Prostate gland (tissue), 2 donors: ENCODE measurements at regions not wholly inside any gene's neighbourhood (a gene's known extent, or its start where the extent isn't known, plus 50 kb on each side); places are given as distances from the start of the nearest gene placed in this dataset.

ENCODE experiments used
- DNase-seq: peaks from one replicate; pipeline ENCODE4 v3.0.0-alpha.2; 2019; ENCODE audit warnings: low spot score
- H3K27ac ChIP-seq, 2 donors: fragments of 200-600 bp; sonication (generic); 2 replicates each; pipeline ENCODE4 v1.5.1; 2017 to 2019
- H3K27me3 ChIP-seq: fragments of 200-600 bp; sonication (generic); replicated peaks from 2 replicates; pipeline ENCODE4 v1.5.1; 2019; ENCODE audit not compliant: insufficient read depth
- H3K36me3 ChIP-seq, 2 donors: fragments of 200-600 bp; sonication (generic); 1 replicate in 1 of 2; 2 replicates in 1 of 2; pipeline versions ENCODE4 v1.5.1 to v1.8.1; 2017 to 2019
- H3K4me1 ChIP-seq: fragments of 200-600 bp; sonication (generic); replicated peaks from 2 replicates; pipeline ENCODE4 v1.5.1; 2019
- H3K4me3 ChIP-seq, 2 donors: fragments of 200-600 bp; sonication (generic); 2 replicates each; pipeline ENCODE4 v1.5.1; 2017 to 2019
- H3K9me3 ChIP-seq: fragments of 200-600 bp; sonication (generic); 2 replicates; pipeline ENCODE4 v1.5.1; 2017
- POLR2A ChIP-seq: fragments of 450-650 bp; IDR thresholded peaks from one replicate; pipeline ENCODE4 v1.6.1; 2016; ENCODE audit warnings: antibody characterized with exemption, mild to moderate bottlenecking
- POLR2AphosphoS5 ChIP-seq: sonication (generic); formaldehyde crosslinking; IDR thresholded peaks from one replicate; pipeline ENCODE4 v1.6.1; 2017; ENCODE audit warnings: antibody characterized with exemption
- WGBS: methylation state at CpG from one replicate; pipeline ENCODE4 v1.1.5; 2018; 5-methylcytosine and 5-hydroxymethylcytosine counted together
- intact Hi-C: fragments of 100-400 bp; cut with DNase I; formaldehyde crosslinking; loops from one replicate; pipeline ENCODE4 v1.14.2; 2022
- TF ChIP-seq, protein P1 (sequence below), 4 experiments: fragments of 200-600 bp in 2 of 4; fragments of 450-650 bp in 2 of 4; sonication (generic) in 2 of 4; IDR thresholded peaks; 1 replicate in 3 of 4; 2 replicates in 1 of 4; pipeline ENCODE4 v1.5.1; 2016 to 2019; ENCODE audit warnings: antibody characterized with exemption in 4 of 4, mild to moderate bottlenecking in 2 of 4, moderate library complexity in 2 of 4

DNA sequence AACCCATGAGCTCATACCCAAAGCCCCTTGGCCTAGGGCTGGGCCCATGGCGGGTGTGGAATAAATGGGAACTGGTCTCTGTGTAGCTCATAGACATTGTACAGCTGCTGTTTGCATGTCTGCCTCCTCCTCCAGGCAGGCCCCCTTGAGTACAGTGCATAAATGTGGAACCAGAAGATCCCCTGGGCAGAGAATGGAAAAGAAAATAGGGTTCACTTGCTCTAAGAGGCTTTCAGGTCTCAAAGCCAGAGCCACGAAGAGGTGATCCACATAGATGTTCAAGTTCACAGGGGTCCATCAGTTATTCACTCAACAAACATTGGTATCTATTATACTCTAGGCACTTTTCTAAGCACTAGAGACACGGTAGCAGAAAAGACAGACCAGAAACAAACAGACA lies 79.2 kb upstream of the CACNA1A start:
- intact Hi-C loops: loop anchor here (10.0 kb wide), 1 partner anchor 621 kb away; the partner anchor contains the start of gene DAND5

DNA sequence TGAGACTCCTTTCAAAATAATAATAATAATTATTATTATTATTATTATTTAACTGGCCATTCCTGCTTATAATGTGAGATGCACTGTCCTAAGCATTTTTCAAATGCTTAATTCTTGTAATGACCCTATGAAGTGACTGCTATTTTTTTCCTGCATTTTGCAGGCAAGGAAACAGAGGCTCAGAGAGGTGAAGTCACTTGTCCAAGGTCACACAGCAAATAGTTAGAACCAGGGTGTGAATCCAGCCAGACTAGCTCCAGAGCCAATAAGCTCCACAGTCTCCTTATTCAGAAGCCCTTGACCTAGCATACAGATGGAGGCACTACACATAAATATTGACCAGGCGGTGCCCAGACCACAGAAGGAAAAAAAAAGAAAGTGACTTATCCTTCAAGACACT lies 77.5 kb upstream of the CACNA1A start:
- WGBS: 91% methylated on average over 1 of the region's 1 CpG
- intact Hi-C loops: loop anchor here (10.0 kb wide), 1 partner anchor 619 kb away; the partner anchor contains the start of gene DAND5
- TF ChIP-seq POLR2A (no peak), POLR2AphosphoS5 (no peak)
- TF ChIP-seq, protein P1, sequence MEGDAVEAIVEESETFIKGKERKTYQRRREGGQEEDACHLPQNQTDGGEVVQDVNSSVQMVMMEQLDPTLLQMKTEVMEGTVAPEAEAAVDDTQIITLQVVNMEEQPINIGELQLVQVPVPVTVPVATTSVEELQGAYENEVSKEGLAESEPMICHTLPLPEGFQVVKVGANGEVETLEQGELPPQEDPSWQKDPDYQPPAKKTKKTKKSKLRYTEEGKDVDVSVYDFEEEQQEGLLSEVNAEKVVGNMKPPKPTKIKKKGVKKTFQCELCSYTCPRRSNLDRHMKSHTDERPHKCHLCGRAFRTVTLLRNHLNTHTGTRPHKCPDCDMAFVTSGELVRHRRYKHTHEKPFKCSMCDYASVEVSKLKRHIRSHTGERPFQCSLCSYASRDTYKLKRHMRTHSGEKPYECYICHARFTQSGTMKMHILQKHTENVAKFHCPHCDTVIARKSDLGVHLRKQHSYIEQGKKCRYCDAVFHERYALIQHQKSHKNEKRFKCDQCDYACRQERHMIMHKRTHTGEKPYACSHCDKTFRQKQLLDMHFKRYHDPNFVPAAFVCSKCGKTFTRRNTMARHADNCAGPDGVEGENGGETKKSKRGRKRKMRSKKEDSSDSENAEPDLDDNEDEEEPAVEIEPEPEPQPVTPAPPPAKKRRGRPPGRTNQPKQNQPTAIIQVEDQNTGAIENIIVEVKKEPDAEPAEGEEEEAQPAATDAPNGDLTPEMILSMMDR (IDR thresholded peaks at IDR 0.05): no peak
- no peaks in the 10 kb centered on the region for H3K36me3 ChIP-seq
- DNase-seq: no peak
- H3K27ac ChIP-seq: no peak overlapping the region
- H3K9me3 ChIP-seq: no peaks in the 10 kb centered on the region
- H3K4me3 ChIP-seq: no peak overlapping the region
- no peaks in the 10 kb centered on the region for H3K4me1 ChIP-seq
- no peaks in the 10 kb centered on the region for H3K27me3 ChIP-seq

More for the DNA sequence above, 79.2 kb upstream of the CACNA1A start:
- DNase-seq: no peak
- Histone ChIP-seq H3K9me3 (no peaks in the 10 kb centered on the region), H3K27ac (no peak overlapping the region), H3K4me3 (no peak overlapping the region), H3K4me1 (no peaks in the 10 kb centered on the region), H3K36me3 (no peaks in the 10 kb centered on the region), H3K27me3 (peaks cover 5% of the 10 kb centered on the region)
- 75% methylated on average over 3 of the region's 3 CpGs for WGBS
- TF ChIP-seq POLR2A (no peak), POLR2AphosphoS5 (no peak)
- TF ChIP-seq, protein P1 (IDR thresholded peaks at IDR 0.05): no peak

DNA sequence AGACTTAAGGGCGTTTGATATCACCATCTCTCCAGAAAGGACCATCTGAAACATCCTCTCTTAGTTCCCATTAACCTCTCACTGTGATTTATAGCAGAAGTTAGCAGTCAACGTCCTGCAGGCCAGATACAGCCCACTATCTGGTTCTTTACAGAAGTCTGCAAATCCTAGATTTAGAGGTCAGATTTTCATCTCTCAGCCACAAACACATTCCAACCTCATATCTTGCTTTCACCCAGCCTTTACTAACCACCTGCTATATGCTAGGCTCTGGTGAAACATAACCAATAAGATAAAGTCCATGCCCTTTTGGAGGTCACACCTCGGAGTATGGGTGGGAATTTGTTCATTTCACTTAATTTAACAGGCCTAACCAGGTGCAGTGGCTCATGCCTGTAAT lies 76.8 kb upstream of the CACNA1A start:
- WGBS: 35% methylated on average over 3 of the region's 3 CpGs
- H3K9me3 ChIP-seq: no peaks in the 10 kb centered on the region
- intact Hi-C loops: loop anchor here (10.0 kb wide), 1 partner anchor 618 kb away; the partner anchor contains the start of gene DAND5
- H3K36me3 ChIP-seq: no peaks in the 10 kb centered on the region
- DNase-seq: no peak
- no peaks in the 10 kb centered on the region for H3K4me1 ChIP-seq
- H3K4me3 ChIP-seq: no peak overlapping the region
- TF ChIP-seq, protein P1 (IDR thresholded peaks at IDR 0.05): no peak
- no peak for TF ChIP-seq POLR2A
- no peak for TF ChIP-seq POLR2AphosphoS5
- no peaks in the 10 kb centered on the region for H3K27me3 ChIP-seq
- H3K27ac ChIP-seq: no peak overlapping the region

DNA sequence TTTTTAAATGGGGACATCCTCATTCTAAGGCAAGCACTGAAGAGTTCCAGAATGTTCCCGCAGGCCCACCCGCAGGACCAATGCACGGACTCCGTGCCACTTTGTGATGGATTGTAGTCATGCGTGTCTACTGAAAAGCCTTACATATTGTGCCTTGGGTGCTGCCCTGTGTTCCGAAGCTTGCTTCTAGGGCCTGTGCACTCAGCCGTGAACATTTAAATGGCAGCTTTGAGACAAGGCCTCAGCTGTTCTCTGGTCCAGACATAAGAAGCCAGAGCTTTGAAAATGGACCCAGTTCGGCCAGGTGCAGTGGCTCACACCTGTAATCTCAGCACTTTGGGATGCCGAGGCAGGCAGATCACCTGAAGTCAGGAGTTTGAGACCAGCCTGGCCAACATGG lies 75.3 kb upstream of the CACNA1A start:
- no peak overlapping the region for H3K27ac ChIP-seq
- H3K27me3 ChIP-seq: no peaks in the 10 kb centered on the region
- no peak for TF ChIP-seq POLR2A
- TF ChIP-seq, protein P1 (IDR thresholded peaks at IDR 0.05): no peak
- no peak for TF ChIP-seq POLR2AphosphoS5
- H3K9me3 ChIP-seq: no peaks in the 10 kb centered on the region
- intact Hi-C loops: loop anchor here (10.0 kb wide), 1 partner anchor 617 kb away; the partner anchor contains the start of gene DAND5
- no peak for DNase-seq
- no peaks in the 10 kb centered on the region for H3K4me1 ChIP-seq
- 89% methylated on average over 9 of the region's 9 CpGs for WGBS
- H3K36me3 ChIP-seq: no peaks in the 10 kb centered on the region
- H3K4me3 ChIP-seq: no peak overlapping the region

DNA sequence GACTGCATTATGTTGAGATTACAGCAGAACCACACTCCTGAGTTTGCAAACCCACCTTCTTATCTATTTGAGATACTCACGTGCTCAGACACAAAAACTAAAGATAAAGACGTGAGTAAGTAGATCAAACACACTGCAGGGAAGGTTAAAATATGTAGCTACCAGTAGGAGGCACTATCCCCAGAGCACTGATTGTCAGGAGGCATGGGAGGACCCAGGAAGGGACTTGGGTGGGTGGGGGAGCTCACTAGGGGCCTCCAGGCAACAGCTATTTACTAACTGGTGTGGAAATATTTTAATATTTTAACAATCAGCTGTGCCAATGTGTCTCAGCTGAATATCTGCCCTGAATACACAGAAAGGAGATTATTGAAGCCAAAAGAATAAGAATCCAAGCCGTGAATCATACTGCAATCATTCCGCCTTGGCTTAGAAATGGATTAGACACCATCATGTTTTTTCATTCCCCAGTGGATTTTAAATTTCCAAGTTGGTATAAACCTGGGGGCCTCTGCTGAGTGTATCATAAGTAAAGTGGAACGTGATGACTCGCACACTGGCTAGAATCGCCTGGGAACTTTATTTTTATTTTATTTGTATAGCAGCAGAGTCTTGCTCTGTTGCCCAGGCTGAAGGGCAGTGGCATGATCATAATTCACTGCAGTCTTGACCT lies 73.2 kb upstream of the CACNA1A start:
- Histone ChIP-seq H3K27ac (no peak overlapping the region), H3K27me3 (no peaks in the 10 kb centered on the region), H3K4me1 (no peaks in the 10 kb centered on the region), H3K9me3 (no peaks in the 10 kb centered on the region), H3K4me3 (no peak overlapping the region), H3K36me3 (no peaks in the 10 kb centered on the region)
- no peak for DNase-seq
- intact Hi-C loops: loop anchor here (10.0 kb wide), 1 partner anchor 615 kb away; the partner anchor contains the start of gene DAND5
- TF ChIP-seq POLR2AphosphoS5 (no peak), POLR2A (no peak)
- TF ChIP-seq, protein P1 (IDR thresholded peaks at IDR 0.05): no peak
- 68% methylated on average over 7 of the region's 7 CpGs for WGBS
